Sigmoid colon (tissue), 4 donors: ENCODE measurements at regions not wholly inside any gene's neighbourhood (a gene's known extent, or its start where the extent isn't known, plus 50 kb on each side); places are given as distances from the start of the nearest gene placed in this dataset.
"Not testable (repeated sequence)": the region's sequence is repeated elsewhere in the genome, so short reads cannot be mapped to it uniquely, and the experiment has no call there.

ENCODE experiments used
- POLR2A ChIP-seq, 2 donors: fragments of 450-650 bp; IDR thresholded peaks; one replicate each; pipeline ENCODE4 v1.6.1; 2016; ENCODE audit warnings: antibody characterized with exemption in 2 of 2, mild to moderate bottlenecking in 2 of 2, moderate library complexity in 2 of 2
- POLR2AphosphoS5 ChIP-seq, 4 donors: sonication (generic); formaldehyde crosslinking; IDR thresholded peaks; one replicate each; pipeline ENCODE4 v1.6.1; 2017; ENCODE audit warnings: antibody characterized with exemption in 4 of 4
- TF ChIP-seq, protein P1 (sequence below), 4 experiments: fragments of 450-650 bp in 3 of 4; fragments of 200-600 bp in 1 of 4; IDR thresholded peaks; one replicate each; pipeline ENCODE4 v1.5.1; 2016 to 2019; ENCODE audit warnings: antibody characterized with exemption in 4 of 4, mild to moderate bottlenecking in 3 of 4, moderate library complexity in 2 of 4

DNA sequence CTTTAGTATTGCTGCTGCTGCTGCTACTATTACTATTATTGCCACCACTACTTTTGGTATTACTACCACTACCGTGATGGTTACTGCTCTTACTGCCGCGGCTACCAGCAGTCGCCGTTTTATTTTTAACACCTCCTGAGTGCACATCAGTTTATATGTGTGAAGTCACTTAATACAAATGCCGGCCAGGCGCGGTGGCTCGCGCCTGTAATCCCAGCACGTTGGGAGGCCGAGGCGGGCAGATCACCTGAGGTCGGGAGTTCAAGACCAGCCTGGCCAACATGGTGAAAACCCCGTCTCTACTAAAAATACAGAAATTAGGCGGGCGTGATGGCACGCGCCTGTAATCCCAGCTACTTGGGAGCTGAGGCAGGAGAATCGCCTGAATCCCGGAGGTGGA lies 486.7 kb downstream of the XYLT1 start:
- TF ChIP-seq POLR2A, POLR2AphosphoS5 (IDR thresholded peaks at IDR 0.05): not testable (repeated sequence)
- TF ChIP-seq, protein P1, sequence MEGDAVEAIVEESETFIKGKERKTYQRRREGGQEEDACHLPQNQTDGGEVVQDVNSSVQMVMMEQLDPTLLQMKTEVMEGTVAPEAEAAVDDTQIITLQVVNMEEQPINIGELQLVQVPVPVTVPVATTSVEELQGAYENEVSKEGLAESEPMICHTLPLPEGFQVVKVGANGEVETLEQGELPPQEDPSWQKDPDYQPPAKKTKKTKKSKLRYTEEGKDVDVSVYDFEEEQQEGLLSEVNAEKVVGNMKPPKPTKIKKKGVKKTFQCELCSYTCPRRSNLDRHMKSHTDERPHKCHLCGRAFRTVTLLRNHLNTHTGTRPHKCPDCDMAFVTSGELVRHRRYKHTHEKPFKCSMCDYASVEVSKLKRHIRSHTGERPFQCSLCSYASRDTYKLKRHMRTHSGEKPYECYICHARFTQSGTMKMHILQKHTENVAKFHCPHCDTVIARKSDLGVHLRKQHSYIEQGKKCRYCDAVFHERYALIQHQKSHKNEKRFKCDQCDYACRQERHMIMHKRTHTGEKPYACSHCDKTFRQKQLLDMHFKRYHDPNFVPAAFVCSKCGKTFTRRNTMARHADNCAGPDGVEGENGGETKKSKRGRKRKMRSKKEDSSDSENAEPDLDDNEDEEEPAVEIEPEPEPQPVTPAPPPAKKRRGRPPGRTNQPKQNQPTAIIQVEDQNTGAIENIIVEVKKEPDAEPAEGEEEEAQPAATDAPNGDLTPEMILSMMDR (IDR thresholded peaks at IDR 0.05): not testable (repeated sequence)
